ENCODE measurements at regions not wholly inside any gene's neighbourhood (a gene's known extent, or its start where the extent isn't known, plus 50 kb on each side); places are given as distances from the start of the nearest gene placed in this dataset.
"Not testable (repeated sequence)": the region's sequence is repeated elsewhere in the genome, so short reads cannot be mapped to it uniquely, and the experiment has no call there.

DNA sequence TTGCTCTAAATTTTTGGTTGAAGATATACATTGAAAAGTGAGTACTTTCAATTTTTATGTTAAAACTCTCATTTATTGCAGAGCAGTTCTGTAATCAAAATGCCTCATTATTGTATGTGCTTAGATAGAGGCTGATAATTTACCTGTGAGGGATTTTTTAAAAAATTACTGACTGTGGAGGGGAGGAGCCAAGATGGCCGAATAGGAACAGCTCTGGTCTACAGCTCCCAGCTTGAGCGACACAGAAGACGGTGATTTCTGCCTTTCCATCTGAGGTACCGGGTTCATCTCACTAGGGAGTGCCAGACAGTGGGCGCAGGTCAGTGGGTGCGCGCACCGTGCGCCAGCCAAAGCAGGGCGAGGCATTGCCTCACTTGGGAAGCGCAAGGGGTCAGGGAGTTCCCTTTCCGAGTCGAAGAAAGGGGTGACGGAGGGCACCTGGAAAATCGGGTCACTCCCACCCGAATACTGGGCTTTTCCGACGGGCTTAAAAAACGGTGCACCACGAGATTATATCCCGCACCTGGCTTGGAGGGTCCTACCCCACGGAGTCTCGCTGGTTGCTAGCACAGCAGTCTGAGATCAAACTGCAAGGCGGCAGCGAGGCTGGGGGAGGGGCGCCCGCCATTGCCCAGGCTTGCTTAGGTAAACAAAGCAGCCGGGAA, 89.4 kb downstream of the DDX11 start:
- DNase-seq (ENCODE audit: low read depth, low spot score); H3K27me3 ChIP-seq (ENCODE audit: control insufficient read depth, insufficient read depth, low read length); H3K9me3 ChIP-seq (ENCODE audit: control insufficient read depth, insufficient read depth, low read depth, low read length); H3K27ac ChIP-seq (ENCODE audit: low read length); H3K4me3 ChIP-seq (ENCODE audit: low read depth in 2 of 2, low read length in 2 of 2); ATAC-seq; in situ Hi-C loops (cut with HindIII; ENCODE audit: low pct_unique_long_range_greater_than_20kb, low sequenced_read_pairs); H3K36me3 ChIP-seq (ENCODE audit: control insufficient read depth, insufficient read depth, low read length); H3K4me1 ChIP-seq (ENCODE audit: control insufficient read depth, insufficient read depth, low read length); CTCF ChIA-PET; BruUV-seq (replicated peaks); POLR2A ChIA-PET; intact Hi-C loops (cut with micrococcal nuclease; ENCODE audit: unreplicated experiment): not testable (repeated sequence)

DNA sequence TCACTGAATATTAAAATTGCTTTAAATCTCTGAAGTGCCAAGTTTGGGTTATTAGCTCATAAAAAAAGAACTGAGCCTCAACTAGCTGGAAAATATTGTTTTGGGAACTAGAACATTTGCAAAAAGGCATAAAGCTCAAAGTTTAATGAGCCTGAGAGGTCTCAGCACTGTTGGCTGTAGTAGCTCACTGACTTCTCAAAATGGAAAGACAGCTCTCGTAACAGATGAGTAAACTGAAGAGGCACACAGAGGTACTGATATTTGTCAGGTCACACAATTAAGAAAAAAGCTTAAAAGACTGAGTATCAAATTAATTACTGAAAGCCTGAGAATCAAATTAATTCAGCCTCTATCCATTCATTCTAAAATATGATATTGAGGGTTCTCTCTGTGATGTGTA, 100.6 kb downstream of the DDX11 start:
- POLR2A ChIA-PET; DNase-seq (ENCODE audit: low read depth, low spot score); H3K27me3 ChIP-seq (ENCODE audit: control insufficient read depth, insufficient read depth, low read length); CTCF ChIA-PET; H3K4me1 ChIP-seq (ENCODE audit: control insufficient read depth, insufficient read depth, low read length); H3K27ac ChIP-seq (ENCODE audit: low read length); in situ Hi-C loops (cut with HindIII; ENCODE audit: low pct_unique_long_range_greater_than_20kb, low sequenced_read_pairs); intact Hi-C loops (cut with micrococcal nuclease; ENCODE audit: unreplicated experiment); H3K9me3 ChIP-seq (ENCODE audit: control insufficient read depth, insufficient read depth, low read depth, low read length); H3K36me3 ChIP-seq (ENCODE audit: control insufficient read depth, insufficient read depth, low read length); ATAC-seq; H3K4me3 ChIP-seq (ENCODE audit: low read depth in 2 of 2, low read length in 2 of 2); BruUV-seq (replicated peaks): not testable (repeated sequence)

DNA sequence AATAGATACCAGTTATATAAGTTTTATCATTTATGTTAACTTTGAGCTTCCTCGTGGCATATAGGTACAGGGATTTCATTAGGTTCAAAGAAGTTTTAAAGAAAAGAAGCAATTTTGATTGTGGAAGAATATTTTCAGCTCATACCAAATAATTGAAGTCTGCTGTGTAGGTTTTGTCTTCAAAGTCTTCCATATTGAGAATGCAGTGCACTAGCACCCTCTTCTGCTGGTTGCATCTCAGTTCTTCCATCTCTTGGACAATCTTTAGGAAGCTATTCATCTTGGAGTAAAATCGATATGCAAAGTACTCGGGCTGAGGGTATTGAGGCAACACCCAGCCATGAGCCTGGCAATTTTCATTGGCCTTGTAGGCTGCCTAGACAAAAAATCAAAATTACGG, 103.9 kb downstream of the DDX11 start:
- H3K27ac ChIP-seq (ENCODE audit: low read length); H3K36me3 ChIP-seq (ENCODE audit: control insufficient read depth, insufficient read depth, low read length); H3K27me3 ChIP-seq (ENCODE audit: control insufficient read depth, insufficient read depth, low read length); POLR2A ChIA-PET; DNase-seq (ENCODE audit: low read depth, low spot score); H3K4me3 ChIP-seq (ENCODE audit: low read depth in 2 of 2, low read length in 2 of 2); BruUV-seq (replicated peaks); H3K4me1 ChIP-seq (ENCODE audit: control insufficient read depth, insufficient read depth, low read length); in situ Hi-C loops (cut with HindIII; ENCODE audit: low pct_unique_long_range_greater_than_20kb, low sequenced_read_pairs); CTCF ChIA-PET; H3K9me3 ChIP-seq (ENCODE audit: control insufficient read depth, insufficient read depth, low read depth, low read length): not testable (repeated sequence)
- ATAC-seq, result peak; percentile 84
- intact Hi-C loops (cut with micrococcal nuclease; ENCODE audit: unreplicated experiment), result loop anchor here (5.0 kb wide), 1 partner anchor 60 kb away; no protein-coding TSS in a partner anchor
- TF ChIP-seq, protein P1, sequence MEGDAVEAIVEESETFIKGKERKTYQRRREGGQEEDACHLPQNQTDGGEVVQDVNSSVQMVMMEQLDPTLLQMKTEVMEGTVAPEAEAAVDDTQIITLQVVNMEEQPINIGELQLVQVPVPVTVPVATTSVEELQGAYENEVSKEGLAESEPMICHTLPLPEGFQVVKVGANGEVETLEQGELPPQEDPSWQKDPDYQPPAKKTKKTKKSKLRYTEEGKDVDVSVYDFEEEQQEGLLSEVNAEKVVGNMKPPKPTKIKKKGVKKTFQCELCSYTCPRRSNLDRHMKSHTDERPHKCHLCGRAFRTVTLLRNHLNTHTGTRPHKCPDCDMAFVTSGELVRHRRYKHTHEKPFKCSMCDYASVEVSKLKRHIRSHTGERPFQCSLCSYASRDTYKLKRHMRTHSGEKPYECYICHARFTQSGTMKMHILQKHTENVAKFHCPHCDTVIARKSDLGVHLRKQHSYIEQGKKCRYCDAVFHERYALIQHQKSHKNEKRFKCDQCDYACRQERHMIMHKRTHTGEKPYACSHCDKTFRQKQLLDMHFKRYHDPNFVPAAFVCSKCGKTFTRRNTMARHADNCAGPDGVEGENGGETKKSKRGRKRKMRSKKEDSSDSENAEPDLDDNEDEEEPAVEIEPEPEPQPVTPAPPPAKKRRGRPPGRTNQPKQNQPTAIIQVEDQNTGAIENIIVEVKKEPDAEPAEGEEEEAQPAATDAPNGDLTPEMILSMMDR (IDR thresholded peaks at IDR 0.05), result peak; percentile 26; the same call in 1 of the 2 replicates

DNA sequence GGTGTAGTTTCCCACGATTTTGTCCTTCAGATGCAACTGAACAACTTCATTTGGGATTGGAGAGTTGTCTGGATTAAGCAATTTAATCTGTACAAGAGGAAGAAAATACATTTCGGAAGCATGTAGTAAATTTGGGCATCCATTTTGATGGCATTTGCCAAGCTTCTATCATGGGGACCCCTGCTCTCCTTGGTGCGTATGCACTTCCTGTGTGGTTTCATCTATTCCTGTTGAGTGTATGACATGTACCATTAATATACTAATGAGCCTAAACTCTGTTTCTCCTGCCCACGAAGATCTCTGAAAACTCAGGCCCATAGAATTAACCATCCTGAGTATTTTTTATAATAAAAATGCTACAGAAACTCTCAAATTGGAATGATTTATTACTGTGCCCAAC, 105.2 kb downstream of the DDX11 start:
- intact Hi-C loops (cut with micrococcal nuclease; ENCODE audit: unreplicated experiment), result loop anchor here (5.0 kb wide), 1 partner anchor 62 kb away; no protein-coding TSS in a partner anchor
- ATAC-seq; DNase-seq (ENCODE audit: low read depth, low spot score): not testable (repeated sequence)

DNA sequence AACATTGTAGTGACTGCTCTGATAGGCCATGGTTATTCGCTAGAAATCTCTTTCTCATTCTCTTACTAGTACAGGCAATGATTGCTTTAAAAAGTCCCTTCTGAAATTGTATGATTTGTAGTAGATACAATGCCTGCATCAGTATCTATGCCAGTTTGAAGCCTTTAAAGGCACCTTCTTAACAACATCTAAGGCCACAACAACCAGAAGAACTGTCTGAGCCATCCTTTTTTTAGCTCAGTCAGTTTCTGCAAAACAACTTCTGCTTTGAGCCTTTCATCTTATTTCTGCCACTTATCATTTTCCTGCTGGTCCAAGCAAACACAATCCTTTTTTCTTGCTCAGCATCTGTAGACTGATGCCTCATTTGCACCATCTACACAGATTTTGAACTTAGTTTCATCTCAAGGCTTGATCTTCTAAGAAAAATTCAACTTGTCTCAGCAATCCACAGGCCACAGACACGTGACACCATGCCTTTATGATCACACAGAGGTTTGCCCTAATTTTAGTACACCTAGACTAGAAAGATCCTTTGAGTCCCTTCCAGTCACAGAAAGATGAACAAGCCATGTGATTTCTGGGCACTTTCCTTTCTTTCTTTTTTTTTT, 106.1 kb downstream of the DDX11 start:
- H3K9me3 ChIP-seq (ENCODE audit: control insufficient read depth, insufficient read depth, low read depth, low read length); H3K27me3 ChIP-seq (ENCODE audit: control insufficient read depth, insufficient read depth, low read length); H3K36me3 ChIP-seq (ENCODE audit: control insufficient read depth, insufficient read depth, low read length); H3K4me1 ChIP-seq (ENCODE audit: control insufficient read depth, insufficient read depth, low read length); H3K4me3 ChIP-seq (ENCODE audit: low read depth in 2 of 2, low read length in 2 of 2); ATAC-seq; DNase-seq (ENCODE audit: low read depth, low spot score); POLR2A ChIA-PET; in situ Hi-C loops (cut with HindIII; ENCODE audit: low pct_unique_long_range_greater_than_20kb, low sequenced_read_pairs); CTCF ChIA-PET; H3K27ac ChIP-seq (ENCODE audit: low read length); BruUV-seq (replicated peaks): not testable (repeated sequence)
- intact Hi-C loops (cut with micrococcal nuclease; ENCODE audit: unreplicated experiment), result loop anchor here (5.0 kb wide), 1 partner anchor 62 kb away; no protein-coding TSS in a partner anchor

More for the DNA sequence above, 105.2 kb downstream of the DDX11 start:
- H3K4me1 ChIP-seq (ENCODE audit: control insufficient read depth, insufficient read depth, low read length); CTCF ChIA-PET; H3K36me3 ChIP-seq (ENCODE audit: control insufficient read depth, insufficient read depth, low read length); POLR2A ChIA-PET; BruUV-seq (replicated peaks); H3K4me3 ChIP-seq (ENCODE audit: low read depth in 2 of 2, low read length in 2 of 2); in situ Hi-C loops (cut with HindIII; ENCODE audit: low pct_unique_long_range_greater_than_20kb, low sequenced_read_pairs); H3K27me3 ChIP-seq (ENCODE audit: control insufficient read depth, insufficient read depth, low read length); H3K27ac ChIP-seq (ENCODE audit: low read length); H3K9me3 ChIP-seq (ENCODE audit: control insufficient read depth, insufficient read depth, low read depth, low read length): not testable (repeated sequence)

DNA sequence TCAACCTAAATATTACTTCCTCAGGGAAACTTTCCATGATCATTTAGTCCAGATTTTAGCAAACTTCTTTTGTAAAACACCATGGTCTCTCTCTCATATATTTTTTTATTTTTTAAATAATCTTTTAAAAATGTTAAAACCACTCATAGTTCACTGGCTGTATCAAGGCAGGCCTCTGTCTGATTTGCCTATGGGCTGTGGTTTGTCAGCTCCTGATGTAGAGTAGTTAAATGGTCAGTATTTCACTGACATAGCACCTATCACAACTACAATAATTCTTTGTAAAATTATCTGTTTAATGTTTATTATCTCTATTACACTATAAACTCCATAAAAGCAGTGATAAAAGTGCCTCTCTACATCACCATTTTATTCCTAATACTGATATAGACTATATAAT, 108.9 kb downstream of the DDX11 start:
- in situ Hi-C loops (cut with HindIII; ENCODE audit: low pct_unique_long_range_greater_than_20kb, low sequenced_read_pairs); intact Hi-C loops (cut with micrococcal nuclease; ENCODE audit: unreplicated experiment); CTCF ChIA-PET; BruUV-seq (replicated peaks); H3K4me3 ChIP-seq (ENCODE audit: low read depth in 2 of 2, low read length in 2 of 2); H3K4me1 ChIP-seq (ENCODE audit: control insufficient read depth, insufficient read depth, low read length); ATAC-seq; DNase-seq (ENCODE audit: low read depth, low spot score); H3K9me3 ChIP-seq (ENCODE audit: control insufficient read depth, insufficient read depth, low read depth, low read length); POLR2A ChIA-PET; H3K27ac ChIP-seq (ENCODE audit: low read length); H3K27me3 ChIP-seq (ENCODE audit: control insufficient read depth, insufficient read depth, low read length); H3K36me3 ChIP-seq (ENCODE audit: control insufficient read depth, insufficient read depth, low read length): not testable (repeated sequence)

DNA sequence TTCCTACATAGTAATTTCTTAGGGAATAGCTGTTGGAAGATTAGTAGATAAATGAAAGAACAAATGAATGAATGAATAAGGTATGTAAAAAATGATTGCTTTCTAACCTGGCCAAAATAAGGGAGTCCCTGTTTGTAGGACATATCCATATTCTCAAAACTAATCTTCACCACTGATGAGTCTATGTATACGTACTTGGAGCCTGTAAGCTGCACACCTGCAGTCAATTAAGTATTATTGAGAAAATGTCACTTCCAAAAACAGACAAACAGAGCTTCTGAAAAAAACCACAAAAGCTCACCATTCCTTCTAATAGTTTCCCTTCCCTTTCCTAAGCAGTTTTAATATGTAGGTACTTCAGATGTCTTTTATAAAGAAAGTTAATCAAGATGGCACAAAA, 109.4 kb downstream of the DDX11 start:
- H3K27me3 ChIP-seq (ENCODE audit: control insufficient read depth, insufficient read depth, low read length); intact Hi-C loops (cut with micrococcal nuclease; ENCODE audit: unreplicated experiment); POLR2A ChIA-PET; CTCF ChIA-PET; in situ Hi-C loops (cut with HindIII; ENCODE audit: low pct_unique_long_range_greater_than_20kb, low sequenced_read_pairs); H3K27ac ChIP-seq (ENCODE audit: low read length); H3K4me1 ChIP-seq (ENCODE audit: control insufficient read depth, insufficient read depth, low read length); H3K36me3 ChIP-seq (ENCODE audit: control insufficient read depth, insufficient read depth, low read length); H3K4me3 ChIP-seq (ENCODE audit: low read depth in 2 of 2, low read length in 2 of 2); ATAC-seq; H3K9me3 ChIP-seq (ENCODE audit: control insufficient read depth, insufficient read depth, low read depth, low read length); BruUV-seq (replicated peaks); DNase-seq (ENCODE audit: low read depth, low spot score): not testable (repeated sequence)
